K562 (cell line): ENCODE measurements at regions not wholly inside any gene's neighbourhood (a gene's known extent, or its start where the extent isn't known, plus 50 kb on each side); places are given as distances from the start of the nearest gene placed in this dataset.

ENCODE experiments used
- ARID1B ChIP-seq: fragments of 450-650 bp; IDR thresholded peaks from 2 replicates; pipeline ENCODE4 v1.6.1; 2016; ENCODE audit warnings: antibody characterized with exemption, mild to moderate bottlenecking, inconsistent platforms
- ATF1 ChIP-seq, 2 experiments: fragments of 450-650 bp in 1 of 2; IDR thresholded peaks; 2 replicates each; pipeline ENCODE4 v1.6.1; 2016; ENCODE audit warnings: missing compliant biosample characterization in 1 of 2, missing genetic modification characterization in 1 of 2
- BHLHE40 ChIP-seq: IDR thresholded peaks from 2 replicates; pipeline ENCODE4 v1.6.1; 2011; ENCODE audit warnings: low read length, improper control_type of control experiment
- CTCF ChIP-seq, 3 experiments: IDR thresholded peaks in 2 of 3; conservative IDR thresholded peaks in 1 of 3; 2 replicates each; pipeline ENCODE4 v1.5.1; 2011 to 2012; ENCODE audit warnings: low read length in 3 of 3, mild to moderate bottlenecking in 3 of 3, control low read depth in 2 of 3, improper control_type of control experiment in 1 of 3, inconsistent platforms in 1 of 3, low read depth in 1 of 3, mixed read lengths in 1 of 3, moderate library complexity in 1 of 3; ENCODE audit not compliant: insufficient read depth in 2 of 3
- EZH2 ChIP-seq: IDR thresholded peaks from 2 replicates; pipeline ENCODE4 v1.6.1; 2012; ENCODE audit warnings: low read depth, mild to moderate bottlenecking, inconsistent platforms, low read length, borderline replicate concordance
- POLR2A ChIP-seq: fragments of 450-650 bp; conservative IDR thresholded peaks from 2 replicates; pipeline ENCODE4 v1.6.1; 2016
- RHOXF2B ChIP-seq: fragments of 250-450 bp; sonication (Bioruptor Pico); conservative IDR thresholded peaks from 2 replicates; pipeline ENCODE4 v1.5.1; 2021
- TBP ChIP-seq: optimal IDR thresholded peaks from 2 replicates; pipeline ENCODE3; 2011; ENCODE audit warnings: low read depth, low read length, improper control_type of control experiment
- TCF7 ChIP-seq: sonication (generic); IDR thresholded peaks from 2 replicates; pipeline ENCODE4 v1.6.1; 2016; ENCODE audit warnings: antibody characterized with exemption, borderline replicate concordance
- YY1 ChIP-seq, 3 experiments: IDR thresholded peaks; 2 replicates each; pipeline ENCODE4 v1.6.1; 2011; ENCODE audit warnings: low read length in 2 of 3, mild to moderate bottlenecking in 2 of 3, moderate library complexity in 2 of 3, borderline replicate concordance in 1 of 3, control low read depth in 1 of 3, low read depth in 1 of 3; ENCODE audit not compliant: insufficient read depth in 3 of 3, insufficient replicate concordance in 2 of 3, control insufficient read depth in 1 of 3, insufficient read length in 1 of 3; ENCODE audit errors: extremely low read depth in 1 of 3
- ZBED1 ChIP-seq: IDR thresholded peaks from 2 replicates; pipeline ENCODE4 v1.6.1; 2014
- ZBTB33 ChIP-seq: sonication (generic); formaldehyde crosslinking; IDR thresholded peaks from 2 replicates; pipeline ENCODE4 v1.8.1; 2023; ENCODE audit warnings: mild to moderate bottlenecking, missing genetic modification reagents
- ZNF124 ChIP-seq: sonication (generic); formaldehyde crosslinking; IDR thresholded peaks from 2 replicates; pipeline ENCODE4 v1.8.1; 2022; ENCODE audit warnings: missing genetic modification reagents

DNA sequence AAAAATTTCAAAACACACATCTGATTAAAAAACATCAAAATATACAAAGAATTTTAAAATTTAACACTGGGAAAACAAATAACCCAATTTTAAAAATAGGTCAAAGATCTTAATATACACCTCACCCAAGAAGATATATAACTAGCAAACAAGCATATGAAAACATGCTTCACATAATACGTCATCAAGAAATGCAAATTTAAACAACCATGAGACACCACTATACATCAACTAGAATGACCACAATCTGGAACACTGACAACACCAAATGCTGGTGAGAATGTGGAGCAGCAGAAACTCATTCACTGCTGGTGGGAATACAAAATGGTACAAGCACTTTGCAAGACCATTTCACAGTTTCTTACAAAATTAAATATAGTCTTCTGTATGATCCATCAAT lies 498.4 kb downstream of the IPMK start:
- TF ChIP-seq ZBED1 (no peak), TBP (no peak), ZNF124 (CRISPR knock-in tag) (no peak), TCF7 (no peak), ATF1 (CRISPR knock-in tag; IDR thresholded peaks at IDR 0.05) (no peak), ATF1 (tag; IDR thresholded peaks at IDR 0.05) (no peak), ZBTB33 (no peak), EZH2 (no peak), YY1 (IDR thresholded peaks at IDR 0.05; ENCODE audit: borderline replicate concordance in 1 of 3, control insufficient read depth in 1 of 3, extremely low read depth in 1 of 3, insufficient read depth in 3 of 3, insufficient read length in 1 of 3, insufficient replicate concordance in 2 of 3, low read depth in 1 of 3, low read length in 2 of 3) (no peak), CTCF (IDR thresholded peaks at IDR 0.05 in 2 of 3, conservative IDR thresholded peaks at IDR 0.05 in 1 of 3; ENCODE audit: insufficient read depth in 2 of 3, low read depth in 1 of 3, low read length in 3 of 3) (no peak), RHOXF2B (no peak), BHLHE40 (no peak), ARID1B (no peak), POLR2A (no peak)
